ENCODE measurements at regions not wholly inside any gene's neighbourhood (a gene's known extent, or its start where the extent isn't known, plus 50 kb on each side); places are given as distances from the start of the nearest gene placed in this dataset.

DNA sequence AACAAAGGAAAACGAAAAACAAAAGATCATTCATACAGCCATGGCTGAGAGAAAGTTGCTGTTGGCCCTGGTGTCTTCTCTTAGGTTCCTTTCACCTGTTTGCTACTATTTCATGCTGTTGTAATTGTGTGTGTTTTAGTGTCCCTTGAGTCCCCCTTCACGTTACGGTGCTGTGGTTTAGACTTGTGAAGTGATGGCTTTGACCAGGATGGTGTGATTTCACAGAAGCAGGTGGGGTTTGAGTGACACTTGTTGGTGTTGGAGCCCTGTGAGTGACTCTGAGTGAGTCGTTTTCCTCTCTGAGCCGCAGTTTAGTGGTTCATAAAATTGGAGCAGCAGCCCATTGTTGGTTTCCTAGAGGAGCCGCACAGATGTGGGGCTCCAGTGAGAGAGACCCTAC, 635.4 kb downstream of the VRK1 start:
- Histone ChIP-seq H3K4me1 (ENCODE audit: control insufficient read depth, insufficient read depth, low read length) (no peaks in the 10 kb centered on the region), H3K4me3 (ENCODE audit: low read length) (no peak overlapping the region), H3K4me2 (ENCODE audit: low read length) (no peak overlapping the region), H3K9me3 (replicated peaks; ENCODE audit: low read length) (peaks cover 18% of the 10 kb centered on the region), H3K27me3 (ENCODE audit: control insufficient read depth, insufficient read depth, low read length) (no peaks in the 10 kb centered on the region), H3K9ac (ENCODE audit: low read depth, low read length) (no peak overlapping the region), H3K36me3 (ENCODE audit: insufficient read depth, low read length) (no peaks in the 10 kb centered on the region)

DNA sequence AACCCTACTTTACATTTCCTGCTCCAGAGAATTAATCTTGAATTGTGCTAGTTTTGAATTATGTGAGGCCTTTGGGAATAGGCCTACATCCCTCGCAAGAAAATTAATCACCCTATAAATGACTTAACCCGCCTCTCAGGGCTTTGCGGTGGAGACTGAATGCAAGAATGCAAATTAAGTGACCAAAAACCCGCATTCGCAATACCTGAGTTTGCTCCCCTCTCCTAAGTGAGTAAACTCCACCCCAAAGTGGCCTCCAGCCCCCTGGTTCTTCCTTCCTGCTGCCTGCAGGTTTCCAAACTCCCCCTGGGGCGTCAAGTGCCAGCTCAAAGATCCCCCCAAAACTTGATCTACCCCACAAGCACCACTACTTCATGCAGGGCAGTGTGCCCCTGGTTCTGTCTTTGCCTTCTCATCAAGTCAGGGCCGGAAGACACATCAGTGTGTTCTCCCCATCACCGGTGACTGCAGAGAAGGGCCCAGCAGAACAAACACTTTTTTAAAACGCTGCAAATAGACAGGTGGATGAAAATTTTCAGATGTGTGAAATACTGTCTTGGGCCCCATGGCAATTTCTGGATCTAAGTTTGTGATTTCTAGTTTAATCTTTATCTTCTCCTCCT, 644.7 kb downstream of the VRK1 start:
- H3K9ac ChIP-seq (ENCODE audit: low read depth, low read length), result no peak overlapping the region
- no peak overlapping the region for H3K4me2 ChIP-seq (ENCODE audit: low read length)
- no peaks in the 10 kb centered on the region for H3K4me1 ChIP-seq (ENCODE audit: control insufficient read depth, insufficient read depth, low read length)
- no peak overlapping the region for H3K4me3 ChIP-seq (ENCODE audit: low read length)
- H3K9me3 ChIP-seq (replicated peaks; ENCODE audit: low read length), result peaks cover 28% of the 10 kb centered on the region
- no peaks in the 10 kb centered on the region for H3K27me3 ChIP-seq (ENCODE audit: control insufficient read depth, insufficient read depth, low read length)
- no peaks in the 10 kb centered on the region for H3K36me3 ChIP-seq (ENCODE audit: insufficient read depth, low read length)

DNA sequence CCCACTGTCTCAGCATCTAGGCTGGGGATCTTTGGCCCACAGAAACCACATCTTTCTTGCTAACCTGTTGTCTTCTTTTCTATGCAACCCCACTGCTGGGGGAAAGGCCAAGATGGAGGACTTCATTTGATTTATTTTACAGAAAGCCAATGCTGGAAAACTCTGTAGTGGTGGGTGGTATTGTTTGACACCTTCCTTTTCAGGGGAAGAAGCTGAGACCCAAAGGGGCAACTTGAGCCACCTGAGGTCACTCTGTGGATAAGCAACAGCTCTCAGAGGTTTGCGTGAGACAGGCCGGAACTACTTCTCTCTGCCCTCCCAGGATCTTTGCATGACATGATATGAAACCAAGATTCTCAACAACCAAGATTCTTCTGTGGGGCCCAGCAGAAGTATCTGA, 645.2 kb downstream of the VRK1 start:
- Histone ChIP-seq H3K36me3 (ENCODE audit: insufficient read depth, low read length) (no peaks in the 10 kb centered on the region), H3K27me3 (ENCODE audit: control insufficient read depth, insufficient read depth, low read length) (no peaks in the 10 kb centered on the region), H3K9me3 (replicated peaks; ENCODE audit: low read length) (peaks cover 29% of the 10 kb centered on the region), H3K9ac (ENCODE audit: low read depth, low read length) (no peak overlapping the region), H3K4me2 (ENCODE audit: low read length) (no peak overlapping the region), H3K4me1 (ENCODE audit: control insufficient read depth, insufficient read depth, low read length) (no peaks in the 10 kb centered on the region), H3K4me3 (ENCODE audit: low read length) (no peak overlapping the region)

DNA sequence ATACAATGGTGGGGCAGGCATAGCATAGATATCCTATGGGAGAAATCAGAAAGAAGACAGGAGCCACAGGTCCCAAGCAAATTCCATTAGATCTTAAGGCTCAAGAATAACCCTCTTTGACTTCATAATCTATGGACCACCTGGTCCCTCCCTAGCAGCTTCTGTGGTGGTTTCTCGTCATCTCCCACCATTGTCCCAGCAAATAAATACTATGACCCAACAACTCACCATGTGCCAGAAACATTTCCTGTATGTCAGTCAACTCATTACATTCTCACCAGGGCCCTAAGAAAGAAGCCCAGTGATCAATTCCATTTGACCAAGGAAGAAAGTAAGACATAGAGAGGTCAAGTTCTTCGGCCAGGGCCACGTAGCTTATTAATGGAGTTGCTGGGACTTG, 646.2 kb downstream of the VRK1 start:
- Histone ChIP-seq H3K4me1 (ENCODE audit: control insufficient read depth, insufficient read depth, low read length) (no peaks in the 10 kb centered on the region), H3K9me3 (replicated peaks; ENCODE audit: low read length) (peaks cover 25% of the 10 kb centered on the region), H3K27me3 (ENCODE audit: control insufficient read depth, insufficient read depth, low read length) (no peaks in the 10 kb centered on the region), H3K4me2 (ENCODE audit: low read length) (no peak overlapping the region), H3K4me3 (ENCODE audit: low read length) (no peak overlapping the region), H3K36me3 (ENCODE audit: insufficient read depth, low read length) (no peaks in the 10 kb centered on the region), H3K9ac (ENCODE audit: low read depth, low read length) (no peak overlapping the region)

DNA sequence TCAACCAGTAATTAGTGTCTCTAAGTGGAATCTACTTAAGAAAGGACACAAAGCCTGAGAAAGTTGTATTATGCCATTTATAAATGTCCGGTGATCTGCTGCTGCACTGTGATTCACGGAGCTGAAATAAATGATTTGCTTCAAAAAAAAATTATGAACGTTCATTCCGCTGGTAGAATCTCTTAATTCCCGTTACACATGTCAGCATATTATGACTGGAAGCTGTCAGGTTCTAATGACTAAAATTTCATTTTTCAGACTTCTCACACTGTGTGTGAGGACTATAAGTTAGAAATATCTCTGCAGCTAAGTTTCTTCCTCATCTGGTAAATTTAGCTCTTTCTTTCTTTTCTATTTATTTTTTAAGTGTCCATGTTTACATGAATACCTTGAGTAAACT, 647.1 kb downstream of the VRK1 start:
- no peaks in the 10 kb centered on the region for H3K27me3 ChIP-seq (ENCODE audit: control insufficient read depth, insufficient read depth, low read length)
- no peak overlapping the region for H3K9ac ChIP-seq (ENCODE audit: low read depth, low read length)
- peaks cover 25% of the 10 kb centered on the region for H3K9me3 ChIP-seq (replicated peaks; ENCODE audit: low read length)
- H3K4me3 ChIP-seq (ENCODE audit: low read length), result no peak overlapping the region
- no peak overlapping the region for H3K4me2 ChIP-seq (ENCODE audit: low read length)
- no peaks in the 10 kb centered on the region for H3K36me3 ChIP-seq (ENCODE audit: insufficient read depth, low read length)
- H3K4me1 ChIP-seq (ENCODE audit: control insufficient read depth, insufficient read depth, low read length), result no peaks in the 10 kb centered on the region

DNA sequence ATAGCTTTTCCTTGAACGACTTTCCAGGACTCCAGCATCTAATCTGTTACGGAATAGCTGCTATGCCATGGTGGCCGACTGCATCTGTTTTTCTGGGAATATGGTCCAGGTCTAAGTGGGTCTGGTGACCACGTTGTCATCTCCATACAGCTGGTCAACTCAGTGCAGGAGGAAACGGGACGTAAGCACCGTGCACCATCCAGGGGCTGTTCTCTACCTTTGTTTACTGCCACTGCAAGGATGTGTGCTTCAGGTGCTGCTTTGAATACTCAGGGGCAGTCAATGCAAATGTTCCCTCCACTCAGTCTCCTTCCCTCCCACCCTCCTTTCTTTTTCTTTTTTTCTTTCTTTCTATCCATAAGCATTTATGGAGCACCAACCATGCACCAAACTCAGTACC, 648.2 kb downstream of the VRK1 start:
- Histone ChIP-seq H3K9me3 (replicated peaks; ENCODE audit: low read length) (peaks cover 21% of the 10 kb centered on the region), H3K27me3 (ENCODE audit: control insufficient read depth, insufficient read depth, low read length) (no peaks in the 10 kb centered on the region), H3K36me3 (ENCODE audit: insufficient read depth, low read length) (no peaks in the 10 kb centered on the region), H3K9ac (ENCODE audit: low read depth, low read length) (no peak overlapping the region), H3K4me2 (ENCODE audit: low read length) (no peak overlapping the region), H3K4me3 (ENCODE audit: low read length) (no peak overlapping the region), H3K4me1 (ENCODE audit: control insufficient read depth, insufficient read depth, low read length) (no peaks in the 10 kb centered on the region)

DNA sequence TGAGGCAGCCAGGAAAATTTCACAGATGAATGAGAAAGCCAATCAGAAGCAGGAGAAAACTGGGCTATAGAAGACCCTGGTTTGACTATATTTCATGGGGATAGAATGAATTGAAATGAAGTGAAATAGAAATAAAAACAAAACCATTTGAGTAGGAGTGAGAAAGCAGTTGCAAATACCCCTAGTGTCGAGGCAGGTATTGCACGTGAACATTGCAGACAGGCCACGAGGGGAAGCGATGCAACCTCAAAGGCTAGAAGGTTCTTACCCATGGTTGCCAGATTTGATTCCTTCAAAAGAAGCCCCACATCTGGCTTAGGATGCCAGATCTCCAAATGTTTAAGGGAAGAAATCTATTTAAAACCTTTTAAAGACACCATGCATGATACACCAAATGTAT, 648.9 kb downstream of the VRK1 start:
- Histone ChIP-seq H3K4me2 (ENCODE audit: low read length) (no peak overlapping the region), H3K36me3 (ENCODE audit: insufficient read depth, low read length) (no peaks in the 10 kb centered on the region), H3K9ac (ENCODE audit: low read depth, low read length) (no peak overlapping the region), H3K9me3 (replicated peaks; ENCODE audit: low read length) (peaks cover 19% of the 10 kb centered on the region), H3K4me3 (ENCODE audit: low read length) (no peak overlapping the region), H3K27me3 (ENCODE audit: control insufficient read depth, insufficient read depth, low read length) (no peaks in the 10 kb centered on the region), H3K4me1 (ENCODE audit: control insufficient read depth, insufficient read depth, low read length) (no peaks in the 10 kb centered on the region)

DNA sequence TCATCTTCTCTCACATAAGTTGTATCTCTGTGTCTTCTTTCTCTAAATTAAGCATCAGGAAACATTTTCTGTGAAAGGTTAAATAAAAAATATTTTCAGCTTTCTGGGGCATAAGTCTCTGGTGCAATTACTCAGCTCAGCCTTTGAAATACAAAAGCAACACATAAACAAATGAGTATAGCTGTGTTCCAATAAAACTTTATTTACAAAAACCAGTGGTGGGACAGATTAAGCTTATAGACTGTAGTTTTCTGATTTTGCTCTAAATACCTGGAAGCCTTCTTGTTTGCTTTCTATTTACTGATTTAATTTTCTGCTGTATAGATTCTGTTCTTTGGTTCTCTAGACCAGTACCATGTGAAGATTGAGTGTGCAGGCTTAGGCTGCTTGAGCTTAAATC, 655.1 kb downstream of the VRK1 start:
- H3K4me3 ChIP-seq (ENCODE audit: low read length), result no peak overlapping the region
- no peaks in the 10 kb centered on the region for H3K27me3 ChIP-seq (ENCODE audit: control insufficient read depth, insufficient read depth, low read length)
- no peak overlapping the region for H3K9ac ChIP-seq (ENCODE audit: low read depth, low read length)
- no peak overlapping the region for H3K4me2 ChIP-seq (ENCODE audit: low read length)
- H3K4me1 ChIP-seq (ENCODE audit: control insufficient read depth, insufficient read depth, low read length), result no peaks in the 10 kb centered on the region
- peaks cover 17% of the 10 kb centered on the region for H3K9me3 ChIP-seq (replicated peaks; ENCODE audit: low read length)
- H3K36me3 ChIP-seq (ENCODE audit: insufficient read depth, low read length), result no peaks in the 10 kb centered on the region

DNA sequence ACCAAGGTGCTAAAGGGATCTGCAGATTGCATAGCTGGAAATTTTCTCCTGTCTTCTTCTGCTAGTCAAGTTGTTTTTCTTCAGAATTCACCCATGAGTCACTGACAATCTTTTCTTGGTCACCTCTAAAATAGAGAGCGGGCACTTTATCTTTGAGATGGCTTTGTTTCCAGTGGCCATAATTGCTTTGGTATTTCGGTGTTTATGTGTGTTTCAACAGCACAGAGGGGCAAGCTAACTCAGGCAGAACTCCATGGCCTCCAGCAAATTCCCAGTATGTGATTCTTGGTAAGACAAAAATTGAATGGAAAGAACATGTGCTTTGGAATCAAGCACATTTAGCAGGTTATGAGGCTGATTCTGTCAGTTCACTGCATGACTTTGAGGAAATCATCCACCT, 656.8 kb downstream of the VRK1 start:
- Histone ChIP-seq H3K4me1 (ENCODE audit: control insufficient read depth, insufficient read depth, low read length) (no peaks in the 10 kb centered on the region), H3K27me3 (ENCODE audit: control insufficient read depth, insufficient read depth, low read length) (no peaks in the 10 kb centered on the region), H3K9me3 (replicated peaks; ENCODE audit: low read length) (peaks cover 17% of the 10 kb centered on the region), H3K4me2 (ENCODE audit: low read length) (no peak overlapping the region), H3K9ac (ENCODE audit: low read depth, low read length) (no peak overlapping the region), H3K4me3 (ENCODE audit: low read length) (no peak overlapping the region), H3K36me3 (ENCODE audit: insufficient read depth, low read length) (no peaks in the 10 kb centered on the region)

DNA sequence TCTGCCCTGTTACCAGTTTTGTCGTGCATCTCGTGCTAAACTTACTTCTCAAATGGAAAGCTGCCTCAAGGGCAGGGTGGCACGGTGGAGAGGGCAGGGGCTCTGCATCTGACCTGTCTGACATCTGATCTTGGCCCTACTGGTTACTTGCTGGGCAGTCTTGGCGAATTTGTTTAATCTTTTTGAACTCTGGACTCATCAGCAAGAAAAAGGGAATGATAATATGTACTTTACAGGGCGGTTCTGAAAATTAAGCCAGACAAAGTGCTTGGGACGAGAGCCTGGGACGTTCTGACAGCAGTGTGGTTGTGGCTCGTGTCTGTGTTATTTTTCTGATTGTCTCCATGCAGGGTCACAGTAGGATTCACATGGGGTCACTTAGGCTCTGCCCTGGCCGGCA, 659.3 kb downstream of the VRK1 start:
- Histone ChIP-seq H3K4me2 (ENCODE audit: low read length) (no peak overlapping the region), H3K9ac (ENCODE audit: low read depth, low read length) (no peak overlapping the region), H3K9me3 (replicated peaks; ENCODE audit: low read length) (peaks cover 14% of the 10 kb centered on the region), H3K27me3 (ENCODE audit: control insufficient read depth, insufficient read depth, low read length) (no peaks in the 10 kb centered on the region), H3K4me3 (ENCODE audit: low read length) (no peak overlapping the region), H3K36me3 (ENCODE audit: insufficient read depth, low read length) (no peaks in the 10 kb centered on the region), H3K4me1 (ENCODE audit: control insufficient read depth, insufficient read depth, low read length) (no peaks in the 10 kb centered on the region)

DNA sequence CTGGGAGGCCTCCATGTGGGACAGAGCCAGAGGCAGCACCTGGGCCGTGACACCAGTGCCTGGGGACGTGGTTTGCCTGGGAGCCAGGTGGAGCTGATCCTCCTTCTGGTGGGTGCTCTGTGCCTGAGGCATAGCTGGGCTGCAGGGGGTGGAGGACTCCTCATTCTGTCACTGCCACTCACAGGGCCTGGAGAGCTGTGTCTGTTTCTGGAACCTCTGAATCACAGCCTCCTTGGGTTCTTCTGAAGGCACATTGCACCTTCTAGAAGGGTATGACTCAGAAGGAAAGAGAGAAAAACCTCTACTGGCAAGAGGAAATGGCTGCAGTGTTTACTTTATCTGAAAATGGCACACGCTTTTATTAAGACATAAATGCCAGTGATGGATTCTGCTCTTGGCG, 659.8 kb downstream of the VRK1 start:
- Histone ChIP-seq H3K9me3 (replicated peaks; ENCODE audit: low read length) (peaks cover 16% of the 10 kb centered on the region), H3K36me3 (ENCODE audit: insufficient read depth, low read length) (no peaks in the 10 kb centered on the region), H3K9ac (ENCODE audit: low read depth, low read length) (no peak overlapping the region), H3K27me3 (ENCODE audit: control insufficient read depth, insufficient read depth, low read length) (no peaks in the 10 kb centered on the region), H3K4me1 (ENCODE audit: control insufficient read depth, insufficient read depth, low read length) (no peaks in the 10 kb centered on the region), H3K4me3 (ENCODE audit: low read length) (no peak overlapping the region), H3K4me2 (ENCODE audit: low read length) (no peak overlapping the region)

DNA sequence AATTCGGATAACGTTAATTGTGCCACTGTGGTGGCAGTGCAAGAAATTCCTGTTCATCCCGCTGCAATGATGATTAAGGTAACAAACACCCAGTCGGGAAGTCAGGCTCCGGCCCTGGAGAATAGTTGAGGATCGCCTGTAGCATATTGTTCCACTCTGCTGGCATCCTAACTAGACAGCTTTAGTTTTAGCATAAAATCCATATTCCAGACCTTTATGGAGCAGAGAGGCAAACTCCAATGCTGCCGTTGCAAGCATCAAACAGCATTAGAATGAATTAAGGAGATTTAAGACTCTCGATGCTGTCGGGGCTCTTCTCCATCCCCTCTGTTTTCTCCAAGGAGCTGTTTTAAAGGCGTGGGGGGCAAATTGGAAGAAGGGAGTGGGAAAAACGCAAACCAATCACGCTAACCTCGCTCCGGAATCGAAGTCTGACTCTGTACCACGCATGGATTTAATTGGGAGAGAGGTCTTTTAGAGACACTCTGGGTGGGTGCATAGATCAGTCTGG, 660.4 kb downstream of the VRK1 start:
- H3K9me3 ChIP-seq (replicated peaks; ENCODE audit: low read length), result peaks cover 17% of the 10 kb centered on the region
- H3K4me3 ChIP-seq (ENCODE audit: low read length), result no peak overlapping the region
- H3K4me2 ChIP-seq (ENCODE audit: low read length), result no peak overlapping the region
- H3K36me3 ChIP-seq (ENCODE audit: insufficient read depth, low read length), result no peaks in the 10 kb centered on the region
- no peaks in the 10 kb centered on the region for H3K4me1 ChIP-seq (ENCODE audit: control insufficient read depth, insufficient read depth, low read length)
- H3K27me3 ChIP-seq (ENCODE audit: control insufficient read depth, insufficient read depth, low read length), result no peaks in the 10 kb centered on the region
- H3K9ac ChIP-seq (ENCODE audit: low read depth, low read length), result no peak overlapping the region

Measured in skeletal muscle satellite cell (primary cell).